ENCODE measurements at regions not wholly inside any gene's neighbourhood (a gene's known extent, or its start where the extent isn't known, plus 50 kb on each side); places are given as distances from the start of the nearest gene placed in this dataset.

DNA sequence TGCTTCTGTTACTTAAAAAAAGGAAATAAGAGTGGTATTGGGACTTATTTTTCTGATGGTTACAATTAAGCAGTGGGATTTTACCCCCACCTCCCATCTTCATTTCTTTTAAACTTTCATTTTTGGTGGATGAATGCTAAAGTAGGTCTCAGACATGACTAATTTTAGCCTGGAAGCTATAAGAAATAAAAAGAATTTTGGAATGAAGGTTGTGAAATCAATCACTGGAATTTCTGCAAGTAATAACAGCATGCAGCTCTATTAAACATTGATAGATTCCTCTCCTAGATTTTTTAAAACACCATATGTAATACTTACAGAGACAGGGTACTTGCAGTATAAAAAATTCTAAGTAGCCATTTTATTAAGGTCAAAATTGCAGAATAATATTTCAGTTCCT is 164.2 kb upstream of the CLEC14A start:
- TF ChIP-seq ZNF394 (tag by site-specific recombination; IDR thresholded peaks at IDR 0.05; ENCODE audit: borderline replicate concordance) (no peak), ZNF138 (tag by site-specific recombination; IDR thresholded peaks at IDR 0.05; ENCODE audit: borderline replicate concordance) (no peak), ZNF596 (tag by site-specific recombination; IDR thresholded peaks at IDR 0.05) (no peak), ZNF114 (tag by site-specific recombination; IDR thresholded peaks at IDR 0.05) (no peak)
- TF ChIP-seq, protein P1, sequence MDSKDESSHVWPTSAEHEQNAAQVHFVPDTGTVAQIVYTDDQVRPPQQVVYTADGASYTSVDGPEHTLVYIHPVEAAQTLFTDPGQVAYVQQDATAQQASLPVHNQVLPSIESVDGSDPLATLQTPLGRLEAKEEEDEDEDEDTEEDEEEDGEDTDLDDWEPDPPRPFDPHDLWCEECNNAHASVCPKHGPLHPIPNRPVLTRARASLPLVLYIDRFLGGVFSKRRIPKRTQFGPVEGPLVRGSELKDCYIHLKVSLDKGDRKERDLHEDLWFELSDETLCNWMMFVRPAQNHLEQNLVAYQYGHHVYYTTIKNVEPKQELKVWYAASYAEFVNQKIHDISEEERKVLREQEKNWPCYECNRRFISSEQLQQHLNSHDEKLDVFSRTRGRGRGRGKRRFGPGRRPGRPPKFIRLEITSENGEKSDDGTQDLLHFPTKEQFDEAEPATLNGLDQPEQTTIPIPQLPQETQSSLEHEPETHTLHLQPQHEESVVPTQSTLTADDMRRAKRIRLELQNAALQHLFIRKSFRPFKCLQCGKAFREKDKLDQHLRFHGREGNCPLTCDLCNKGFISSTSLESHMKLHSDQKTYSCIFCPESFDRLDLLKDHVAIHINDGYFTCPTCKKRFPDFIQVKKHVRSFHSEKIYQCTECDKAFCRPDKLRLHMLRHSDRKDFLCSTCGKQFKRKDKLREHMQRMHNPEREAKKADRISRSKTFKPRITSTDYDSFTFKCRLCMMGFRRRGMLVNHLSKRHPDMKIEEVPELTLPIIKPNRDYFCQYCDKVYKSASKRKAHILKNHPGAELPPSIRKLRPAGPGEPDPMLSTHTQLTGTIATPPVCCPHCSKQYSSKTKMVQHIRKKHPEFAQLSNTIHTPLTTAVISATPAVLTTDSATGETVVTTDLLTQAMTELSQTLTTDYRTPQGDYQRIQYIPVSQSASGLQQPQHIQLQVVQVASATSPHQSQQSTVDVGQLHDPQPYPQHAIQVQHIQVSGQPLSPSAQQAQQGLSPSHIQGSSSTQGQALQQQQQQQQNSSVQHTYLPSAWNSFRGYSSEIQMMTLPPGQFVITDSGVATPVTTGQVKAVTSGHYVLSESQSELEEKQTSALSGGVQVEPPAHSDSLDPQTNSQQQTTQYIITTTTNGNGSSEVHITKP (tag by site-specific recombination; IDR thresholded peaks at IDR 0.05) = no peak
- Histone ChIP-seq H3K4me1 (ENCODE audit: control insufficient read depth, insufficient read depth, low read length) (no peaks in the 10 kb centered on the region), H3K27ac (ENCODE audit: extremely low read depth, low read depth, low read length) (no peak overlapping the region), H3K9me3 (ENCODE audit: control insufficient read depth, insufficient read depth, low read depth, low read length) (no peaks in the 10 kb centered on the region), H3K36me3 (ENCODE audit: control insufficient read depth in 2 of 2, insufficient read depth in 1 of 2, low read length in 2 of 2) (no peaks in the 10 kb centered on the region), H3K4me3 (ENCODE audit: low read depth, low read length) (no peak overlapping the region)
- POLR2A ChIA-PET = no interaction called here
- CTCF ChIA-PET = no interaction called here

- TF ChIP-seq ZBTB6 (tag by site-specific recombination; IDR thresholded peaks at IDR 0.05) (no peak), ZNF24 (tag by site-specific recombination; IDR thresholded peaks at IDR 0.05) (no peak), ZNF529 (tag by site-specific recombination; IDR thresholded peaks at IDR 0.05; ENCODE audit: insufficient replicate concordance) (no peak), YY1 (tag by site-specific recombination; IDR thresholded peaks at IDR 0.05) (no peak), ZNF37A (tag by site-specific recombination; IDR thresholded peaks at IDR 0.05) (no peak), ZNF624 (tag by site-specific recombination; IDR thresholded peaks at IDR 0.05) (no peak), ZNF449 (tag by site-specific recombination; IDR thresholded peaks at IDR 0.05) (no peak)
- TF ChIP-seq, protein P2, sequence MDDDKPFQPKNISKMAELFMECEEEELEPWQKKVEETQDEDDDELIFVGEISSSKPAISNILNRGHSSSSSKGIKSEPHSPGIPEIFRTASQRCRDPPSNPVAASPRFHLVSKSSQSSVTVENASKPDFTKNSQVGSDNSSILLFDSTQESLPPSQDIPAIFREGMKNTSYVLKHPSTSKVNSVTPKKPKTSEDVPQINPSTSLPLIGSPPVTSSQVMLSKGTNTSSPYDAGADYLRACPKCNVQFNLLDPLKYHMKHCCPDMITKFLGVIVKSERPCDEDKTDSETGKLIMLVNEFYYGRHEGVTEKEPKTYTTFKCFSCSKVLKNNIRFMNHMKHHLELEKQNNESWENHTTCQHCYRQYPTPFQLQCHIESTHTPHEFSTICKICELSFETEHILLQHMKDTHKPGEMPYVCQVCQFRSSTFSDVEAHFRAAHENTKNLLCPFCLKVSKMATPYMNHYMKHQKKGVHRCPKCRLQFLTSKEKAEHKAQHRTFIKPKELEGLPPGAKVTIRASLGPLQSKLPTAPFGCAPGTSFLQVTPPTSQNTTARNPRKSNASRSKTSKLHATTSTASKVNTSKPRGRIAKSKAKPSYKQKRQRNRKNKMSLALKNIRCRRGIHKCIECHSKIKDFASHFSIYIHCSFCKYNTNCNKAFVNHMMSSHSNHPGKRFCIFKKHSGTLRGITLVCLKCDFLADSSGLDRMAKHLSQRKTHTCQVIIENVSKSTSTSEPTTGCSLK (tag by site-specific recombination; IDR thresholded peaks at IDR 0.05) = no peak
- Histone ChIP-seq H3K27ac (ENCODE audit: extremely low read depth, low read depth, low read length) (no peak overlapping the region), H3K4me3 (ENCODE audit: low read depth, low read length) (no peak overlapping the region), H3K36me3 (ENCODE audit: control insufficient read depth in 2 of 2, insufficient read depth in 1 of 2, low read length in 2 of 2) (no peaks in the 10 kb centered on the region), H3K4me1 (ENCODE audit: control insufficient read depth, insufficient read depth, low read length) (no peaks in the 10 kb centered on the region), H3K9me3 (ENCODE audit: control insufficient read depth, insufficient read depth, low read depth, low read length) (no peaks in the 10 kb centered on the region)
- CTCF ChIA-PET = no interaction called here
- POLR2A ChIA-PET = no interaction called here
Observed at GRCh38 chr14:38419579-38419978, 163.7 kb upstream of the CLEC14A start.

- ChIA-PET POLR2A (no interaction called here), CTCF (no interaction called here)
- no peaks in the 10 kb centered on the region for H3K36me3 ChIP-seq (ENCODE audit: control insufficient read depth in 2 of 2, insufficient read depth in 1 of 2, low read length in 2 of 2)
Observed at GRCh38 chr14:38412654-38413053, 156.8 kb upstream of the CLEC14A start.

More at GRCh38 chr14:38412654-38413053, 156.8 kb upstream of the CLEC14A start:
- Histone ChIP-seq H3K9me3 (ENCODE audit: control insufficient read depth, insufficient read depth, low read depth, low read length) (no peaks in the 10 kb centered on the region), H3K4me1 (ENCODE audit: control insufficient read depth, insufficient read depth, low read length) (no peaks in the 10 kb centered on the region), H3K4me3 (ENCODE audit: low read depth, low read length) (no peak overlapping the region), H3K27ac (ENCODE audit: extremely low read depth, low read depth, low read length) (no peak overlapping the region)
- TF ChIP-seq ZNF692 (tag by site-specific recombination; IDR thresholded peaks at IDR 0.05) (no peak), GLIS2 (tag by site-specific recombination; IDR thresholded peaks at IDR 0.05) (no peak), YY1 (tag by site-specific recombination; IDR thresholded peaks at IDR 0.05) (no peak), ZNF580 (tag by site-specific recombination; IDR thresholded peaks at IDR 0.05) (no peak), GLI4 (tag by site-specific recombination; IDR thresholded peaks at IDR 0.05) (no peak)
- TF ChIP-seq, protein P3, sequence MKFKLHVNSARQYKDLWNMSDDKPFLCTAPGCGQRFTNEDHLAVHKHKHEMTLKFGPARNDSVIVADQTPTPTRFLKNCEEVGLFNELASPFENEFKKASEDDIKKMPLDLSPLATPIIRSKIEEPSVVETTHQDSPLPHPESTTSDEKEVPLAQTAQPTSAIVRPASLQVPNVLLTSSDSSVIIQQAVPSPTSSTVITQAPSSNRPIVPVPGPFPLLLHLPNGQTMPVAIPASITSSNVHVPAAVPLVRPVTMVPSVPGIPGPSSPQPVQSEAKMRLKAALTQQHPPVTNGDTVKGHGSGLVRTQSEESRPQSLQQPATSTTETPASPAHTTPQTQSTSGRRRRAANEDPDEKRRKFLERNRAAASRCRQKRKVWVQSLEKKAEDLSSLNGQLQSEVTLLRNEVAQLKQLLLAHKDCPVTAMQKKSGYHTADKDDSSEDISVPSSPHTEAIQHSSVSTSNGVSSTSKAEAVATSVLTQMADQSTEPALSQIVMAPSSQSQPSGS (tag by site-specific recombination; IDR thresholded peaks at IDR 0.05; ENCODE audit: low read depth) = no peak

Measured in HEK293 (cell line).